ENCODE measurements at regions not wholly inside any gene's neighbourhood (a gene's known extent, or its start where the extent isn't known, plus 50 kb on each side); places are given as distances from the start of the nearest gene placed in this dataset.

GRCh38 chr6:11364971-11365397 lies 132.5 kb upstream of the NEDD9 start:
- Histone ChIP-seq H3K79me2 (ENCODE audit: insufficient read depth, low read length) (peaks cover 4% of the 10 kb centered on the region), H3K27ac (ENCODE audit: extremely low read length, insufficient read depth, low read length) (peak overlapping the region; percentile 94), H3K4me3 (replicated peaks in 1 of 3; ENCODE audit: insufficient read depth in 1 of 3, low read depth in 2 of 3, low read length in 3 of 3) (no peak overlapping the region), H3K36me3 (replicated peaks in 1 of 2; ENCODE audit: control insufficient read depth in 1 of 2, insufficient read depth in 2 of 2, low read length in 2 of 2) (no peaks in the 10 kb centered on the region), H3K27me3 (ENCODE audit: control insufficient read depth in 1 of 2, insufficient read depth in 2 of 2, low read length in 2 of 2) (no peaks in the 10 kb centered on the region), H4K20me1 (ENCODE audit: insufficient read depth, low read length) (no peaks in the 10 kb centered on the region), H3K4me1 (ENCODE audit: insufficient read depth, low read length) (peaks cover 81% of the 10 kb centered on the region), H2AFZ (ENCODE audit: low read length) (no peak overlapping the region), H3K9me3 (ENCODE audit: low read length) (no peaks in the 10 kb centered on the region), H3K9ac (ENCODE audit: insufficient read depth, low read depth, low read length) (no peak overlapping the region), H3K4me2 (ENCODE audit: low read depth, low read length) (peak overlapping the region; percentile 25)
- intact Hi-C loops (cut with micrococcal nuclease; ENCODE audit: unreplicated experiment) (no loop called here), in situ Hi-C loops (cut with HindIII; ENCODE audit: extremely low pct_ligation_motif_present, low pct_unique_long_range_greater_than_20kb) (loop anchor here (10.0 kb wide), 1 partner anchor 130 kb away; no protein-coding TSS in a partner anchor)
- POLR2A ChIA-PET: interaction anchor here (0.7 to 1.2 kb wide), 2 partner anchors 66 to 162 kb away, joined by 3 to 4 read pairs; no protein-coding TSS in a partner anchor
- no TSS peak for BruUV-seq (replicated peaks)
- CTCF ChIA-PET (ENCODE audit: low intra/inter-chr PET ratio, low total read pairs): no interaction called here
- ATAC-seq (no peak), FAIRE-seq (no peak), DNase-seq (ENCODE audit: low spot score) (peak; percentile 73)
- 60% methylated on average over 5 of the region's 5 CpGs for WGBS (ENCODE audit: low lambda C conversion rate)
- peak; percentile 43; the same call in 1 of the 2 replicates for TF ChIP-seq ZMYM4 (CRISPR knock-in tag; IDR thresholded peaks at IDR 0.05)
- peak; percentile 55 for TF ChIP-seq ARID5B (CRISPR knock-in tag; IDR thresholded peaks at IDR 0.05)
- TF ChIP-seq MIXL1 (CRISPR knock-in tag; IDR thresholded peaks at IDR 0.05): no peak
- TF ChIP-seq ZNF674 (CRISPR knock-in tag; IDR thresholded peaks at IDR 0.05; ENCODE audit: low read depth): no peak
- no peak for TF ChIP-seq RERE (CRISPR knock-in tag; IDR thresholded peaks at IDR 0.05; ENCODE audit: low read depth)
- TF ChIP-seq ZNF33A (CRISPR knock-in tag; IDR thresholded peaks at IDR 0.05; ENCODE audit: borderline replicate concordance): no peak
- TF ChIP-seq SALL1 (CRISPR knock-in tag; IDR thresholded peaks at IDR 0.05): 0 out of 2 replicates have a peak, but pooled peaks have one; percentile 29
- TF ChIP-seq ZNF704 (CRISPR knock-in tag; IDR thresholded peaks at IDR 0.05; ENCODE audit: borderline replicate concordance): no peak
- no peak for TF ChIP-seq ZNF281 (CRISPR knock-in tag; IDR thresholded peaks at IDR 0.05; ENCODE audit: borderline replicate concordance)
- TF ChIP-seq FIP1L1 (IDR thresholded peaks at IDR 0.05; ENCODE audit: borderline replicate concordance, insufficient read depth, low read depth, low read length): no peak

Measured in HepG2 (cell line).